Medulla oblongata (tissue), 1 donor: ENCODE measurements at regions not wholly inside any gene's neighbourhood (a gene's known extent, or its start where the extent isn't known, plus 50 kb on each side); places are given as distances from the start of the nearest gene placed in this dataset.

Experiments
- DNase-seq: peaks from one replicate; pipeline ENCODE4 v3.0.0-alpha.2; 2015; ENCODE audit errors: extremely low spot score

DNA sequence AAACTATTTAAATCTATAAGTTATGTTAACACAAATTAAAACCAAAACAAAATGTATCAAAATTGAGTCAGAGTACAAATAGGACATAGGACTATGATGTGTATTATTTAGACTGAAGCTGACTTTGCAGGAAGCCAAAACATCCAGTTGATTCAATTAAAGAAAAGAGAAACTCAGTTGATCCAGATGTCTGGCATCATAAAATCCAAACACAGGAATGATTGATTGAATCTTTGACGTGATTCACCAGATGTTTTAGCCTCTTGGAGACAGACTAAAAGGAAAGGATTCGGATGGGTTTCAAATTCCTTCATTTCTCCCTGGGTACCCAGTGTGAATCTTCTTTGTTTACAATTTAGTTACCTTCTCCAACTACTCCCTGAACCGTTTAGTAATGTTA lies 272.9 kb downstream of the IRS1 start:
- DNase-seq, result no peak

DNA sequence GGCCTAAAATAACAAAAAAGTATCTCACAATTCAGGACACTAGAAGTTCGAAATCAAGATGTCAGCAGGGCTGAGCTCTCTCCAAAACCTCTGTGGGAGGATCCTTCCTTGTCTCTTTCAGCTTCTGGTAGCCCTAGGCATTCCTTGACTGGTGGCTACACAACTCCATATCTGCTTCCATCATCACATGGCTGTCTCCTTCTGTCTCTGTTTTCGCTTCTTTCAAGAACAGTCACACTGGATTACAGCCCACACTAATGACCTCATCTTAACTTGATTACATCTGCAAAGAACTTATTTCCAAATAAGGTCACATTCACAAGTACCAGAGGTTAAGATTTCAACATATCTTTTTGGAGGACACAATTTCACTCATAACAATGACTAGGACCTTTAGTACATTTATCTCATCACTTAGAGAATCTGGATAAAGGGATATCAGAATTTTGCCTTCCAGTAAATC lies 275.2 kb downstream of the IRS1 start:
- peak; percentile 3 for DNase-seq

DNA sequence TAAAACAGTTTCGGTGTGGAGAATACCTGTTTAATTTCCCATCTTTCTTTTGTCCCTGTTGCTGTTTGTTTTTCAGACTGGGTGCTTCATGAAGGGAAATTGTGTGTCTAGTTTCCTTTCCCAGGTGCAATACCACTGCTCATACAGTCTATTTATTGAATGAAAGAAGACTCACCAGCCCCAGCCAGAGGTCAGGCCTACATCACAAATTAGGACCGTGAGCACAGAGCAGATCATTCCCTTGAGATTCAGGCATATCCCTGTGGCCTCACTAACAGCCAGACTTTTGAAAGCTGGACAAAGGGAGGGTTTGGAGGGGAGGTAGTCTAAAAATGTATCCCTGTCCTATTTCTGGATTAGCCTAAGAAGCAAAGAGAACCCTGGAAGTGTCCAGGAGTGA lies 278.9 kb downstream of the IRS1 start:
- DNase-seq, result no peak

DNA sequence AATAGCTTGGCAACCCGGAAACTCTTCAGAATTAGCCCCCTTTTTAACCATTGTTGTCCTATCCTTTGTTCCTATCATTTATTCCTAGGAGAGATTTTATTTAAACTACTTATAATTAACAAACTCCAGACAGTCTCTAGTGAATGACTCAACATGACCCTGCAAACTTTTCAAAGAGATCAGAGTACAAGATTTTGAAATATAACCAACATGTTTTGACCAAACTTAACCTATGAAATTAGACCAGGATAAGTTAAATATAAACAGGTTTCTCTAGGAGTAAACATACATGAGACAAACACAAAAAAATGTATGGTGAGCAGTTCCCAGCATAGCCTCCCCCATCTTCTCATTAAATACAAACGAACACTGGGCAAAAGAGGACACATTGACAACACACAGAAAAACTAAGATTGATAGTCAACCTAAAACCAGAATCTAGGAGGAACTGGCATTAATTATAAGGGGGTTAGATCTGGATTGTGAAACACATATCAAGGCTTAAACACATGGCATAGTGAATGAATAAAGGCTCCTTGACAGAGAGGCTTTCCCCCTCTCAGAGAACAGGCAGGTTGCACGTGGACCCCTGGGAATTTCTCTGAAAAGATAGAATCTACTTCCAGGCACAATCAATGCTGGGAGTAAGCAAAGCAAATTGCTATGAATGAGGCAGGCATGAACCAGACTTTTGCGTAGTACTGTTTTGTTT lies 284.1 kb downstream of the IRS1 start:
- no peak for DNase-seq

GRCh38 chr2:226514895-226515294 lies 284.7 kb downstream of the IRS1 start:
- no peak for DNase-seq

- no peak for DNase-seq
Observed at GRCh38 chr2:226511311-226511710, 288.3 kb downstream of the IRS1 start.

DNA sequence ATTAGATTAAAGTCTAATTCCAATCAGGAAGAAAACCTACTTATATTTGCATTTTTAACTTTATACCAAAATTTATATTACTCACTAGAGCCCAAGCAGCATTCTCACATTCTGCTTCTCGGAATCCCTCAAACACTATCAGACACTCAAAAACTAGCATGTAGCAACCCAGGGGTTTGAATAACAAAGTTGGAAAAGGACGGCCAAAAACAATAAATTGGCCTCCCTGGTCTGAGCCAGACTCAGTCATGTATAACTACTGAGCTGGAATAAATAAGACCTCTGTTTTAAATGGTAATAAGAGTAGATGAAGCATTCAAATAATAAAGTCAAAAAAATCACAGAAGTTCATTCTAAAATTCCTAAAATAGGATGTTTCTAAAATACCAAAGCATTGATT lies 290.9 kb downstream of the IRS1 start:
- no peak for DNase-seq

DNA sequence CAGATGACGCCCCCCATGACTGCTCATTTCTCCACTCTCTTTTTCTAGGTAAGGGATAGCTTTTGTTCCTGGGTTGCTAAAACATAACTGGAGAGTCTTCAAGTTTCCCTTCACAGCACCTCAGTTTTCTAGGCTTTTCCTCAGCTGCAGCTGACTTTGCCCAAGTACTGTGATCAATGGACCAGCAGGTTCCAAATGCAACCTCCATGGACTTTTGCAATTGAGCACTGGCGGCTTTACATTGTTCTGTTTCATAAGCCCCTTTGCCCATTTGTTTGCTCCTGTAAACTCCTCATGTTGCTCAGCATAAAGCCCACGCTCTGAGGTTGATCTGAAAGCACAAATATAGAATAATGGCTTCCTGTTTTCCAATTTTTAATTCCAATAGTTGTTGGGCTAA lies 291.6 kb downstream of the IRS1 start:
- DNase-seq, result no peak

- DNase-seq, result no peak
Observed at GRCh38 chr2:226497146-226497909, 302.3 kb downstream of the IRS1 start.

DNA sequence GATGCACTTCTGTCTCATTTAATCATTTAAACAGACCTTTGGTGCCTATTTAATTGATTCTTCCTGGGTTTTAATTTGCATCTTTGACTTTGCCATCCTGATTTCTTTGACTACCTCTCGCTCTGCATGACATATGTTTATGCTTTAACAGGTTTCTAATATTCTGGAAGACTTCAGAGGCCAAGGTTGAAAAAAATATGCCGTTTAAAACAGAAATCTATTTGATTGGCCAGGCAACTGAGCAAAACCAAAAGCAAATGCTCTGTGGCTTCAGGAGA lies 303.4 kb downstream of the IRS1 start:
- DNase-seq, result no peak

- DNase-seq, result no peak
Observed at GRCh38 chr2:226495466-226496272, 304.0 kb downstream of the IRS1 start.

DNA sequence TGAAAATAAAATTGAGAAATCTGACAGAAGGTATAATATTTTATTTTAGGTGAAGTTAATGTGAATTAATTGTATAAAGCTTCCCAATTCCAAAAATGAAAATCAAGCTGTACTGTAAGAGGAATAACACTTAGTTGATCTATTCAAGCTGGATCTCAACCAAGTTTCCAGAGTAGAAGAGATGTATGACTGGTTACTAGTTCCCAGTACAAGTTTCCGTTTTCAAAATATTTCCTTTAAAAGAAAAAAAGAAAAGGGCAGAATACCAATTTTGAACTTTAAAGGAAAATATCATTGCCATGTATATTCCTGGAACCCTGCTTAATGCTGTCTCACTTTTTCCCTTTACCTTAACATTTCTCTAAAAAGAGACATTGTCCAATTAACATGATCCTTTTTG lies 308.5 kb downstream of the IRS1 start:
- no peak for DNase-seq

- DNase-seq, result no peak
Observed at GRCh38 chr2:226489775-226490541, 309.7 kb downstream of the IRS1 start.

- no peak for DNase-seq
Observed at GRCh38 chr2:226488034-226488433, 311.6 kb downstream of the IRS1 start.

GRCh38 chr2:226487573-226487972 lies 312.0 kb downstream of the IRS1 start:
- DNase-seq, result no peak

DNA sequence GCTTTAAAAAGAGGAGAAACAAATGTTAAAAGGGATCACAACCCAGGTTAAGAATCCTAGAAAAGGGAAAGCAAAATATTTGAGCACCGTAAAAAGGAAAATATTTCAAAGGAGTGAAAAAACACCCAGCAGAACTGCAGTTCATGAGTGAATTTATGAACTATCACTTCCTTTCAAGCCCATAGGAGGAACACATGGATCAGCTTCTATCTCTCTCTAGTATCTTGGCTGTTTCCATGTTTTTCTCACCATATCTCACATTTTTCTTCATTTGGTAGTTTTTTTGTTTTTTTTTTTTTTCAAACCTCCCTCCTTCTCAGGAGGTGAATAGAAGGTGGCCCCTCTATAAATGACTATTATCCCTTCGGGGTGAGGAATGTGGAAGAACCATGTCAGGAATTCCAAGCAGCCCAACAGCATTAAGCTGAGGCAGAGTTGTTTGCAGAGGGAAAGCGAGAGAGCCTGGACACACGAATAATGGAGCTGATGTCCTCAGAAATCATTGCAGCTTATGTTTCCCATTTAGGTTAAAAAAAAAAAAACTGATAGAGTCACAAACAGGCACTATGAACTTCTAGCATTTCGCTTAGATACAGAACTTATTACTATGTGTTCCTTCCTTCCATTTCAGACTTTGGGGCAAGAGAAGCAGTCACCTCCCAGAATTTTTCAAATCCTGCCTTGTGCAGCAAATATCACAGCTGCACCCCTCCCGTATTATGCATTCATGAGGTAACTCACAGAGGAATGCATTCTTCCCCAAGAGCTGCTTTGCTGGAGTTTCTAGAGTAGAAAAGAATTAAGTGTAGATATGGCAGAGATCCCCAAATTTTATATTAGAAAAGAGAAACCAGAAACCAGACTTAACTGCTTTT lies 315.6 kb downstream of the IRS1 start:
- no peak for DNase-seq

GRCh38 chr2:226483143-226483542 lies 316.5 kb downstream of the IRS1 start:
- DNase-seq, result no peak

GRCh38 chr2:226478109-226478809 lies 321.4 kb downstream of the IRS1 start:
- peak; percentile 41 for DNase-seq

GRCh38 chr2:226477221-226478108 lies 322.2 kb downstream of the IRS1 start:
- peak; percentile 37 for DNase-seq
